Transverse colon (tissue), 4 donors: ENCODE measurements at regions not wholly inside any gene's neighbourhood (a gene's known extent, or its start where the extent isn't known, plus 50 kb on each side); places are given as distances from the start of the nearest gene placed in this dataset.

Experiments used
- POLR2A ChIP-seq: fragments of 450-650 bp; IDR thresholded peaks from one replicate; pipeline ENCODE4 v1.6.1; 2016; ENCODE audit warnings: antibody characterized with exemption, mild to moderate bottlenecking, moderate library complexity
- POLR2AphosphoS5 ChIP-seq, 3 donors: sonication (generic); formaldehyde crosslinking; IDR thresholded peaks; one replicate each; pipeline ENCODE4 v1.6.1; 2016; ENCODE audit warnings: antibody characterized with exemption in 3 of 3
- TF ChIP-seq, protein P1 (sequence below), 5 experiments: fragments of 200-600 bp in 3 of 5; fragments of 450-650 bp in 2 of 5; sonication (generic) in 3 of 5; IDR thresholded peaks; 1 replicate in 2 of 5; 2 replicates in 3 of 5; pipeline ENCODE4 v1.5.1; 2016 to 2017; ENCODE audit warnings: antibody characterized with exemption in 5 of 5, inconsistent platforms in 3 of 5, mild to moderate bottlenecking in 2 of 5, moderate library complexity in 1 of 5

- TF ChIP-seq, protein P1, sequence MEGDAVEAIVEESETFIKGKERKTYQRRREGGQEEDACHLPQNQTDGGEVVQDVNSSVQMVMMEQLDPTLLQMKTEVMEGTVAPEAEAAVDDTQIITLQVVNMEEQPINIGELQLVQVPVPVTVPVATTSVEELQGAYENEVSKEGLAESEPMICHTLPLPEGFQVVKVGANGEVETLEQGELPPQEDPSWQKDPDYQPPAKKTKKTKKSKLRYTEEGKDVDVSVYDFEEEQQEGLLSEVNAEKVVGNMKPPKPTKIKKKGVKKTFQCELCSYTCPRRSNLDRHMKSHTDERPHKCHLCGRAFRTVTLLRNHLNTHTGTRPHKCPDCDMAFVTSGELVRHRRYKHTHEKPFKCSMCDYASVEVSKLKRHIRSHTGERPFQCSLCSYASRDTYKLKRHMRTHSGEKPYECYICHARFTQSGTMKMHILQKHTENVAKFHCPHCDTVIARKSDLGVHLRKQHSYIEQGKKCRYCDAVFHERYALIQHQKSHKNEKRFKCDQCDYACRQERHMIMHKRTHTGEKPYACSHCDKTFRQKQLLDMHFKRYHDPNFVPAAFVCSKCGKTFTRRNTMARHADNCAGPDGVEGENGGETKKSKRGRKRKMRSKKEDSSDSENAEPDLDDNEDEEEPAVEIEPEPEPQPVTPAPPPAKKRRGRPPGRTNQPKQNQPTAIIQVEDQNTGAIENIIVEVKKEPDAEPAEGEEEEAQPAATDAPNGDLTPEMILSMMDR (IDR thresholded peaks at IDR 0.05), result no peak
- TF ChIP-seq POLR2AphosphoS5 (IDR thresholded peaks at IDR 0.05), result no peak
- no peak for TF ChIP-seq POLR2A
Measured at GRCh38 chr10:107496594-107496993, 332.1 kb upstream of the SORCS1 start.
